ENCODE measurements at regions not wholly inside any gene's neighbourhood (a gene's known extent, or its start where the extent isn't known, plus 50 kb on each side); places are given as distances from the start of the nearest gene placed in this dataset.

DNA sequence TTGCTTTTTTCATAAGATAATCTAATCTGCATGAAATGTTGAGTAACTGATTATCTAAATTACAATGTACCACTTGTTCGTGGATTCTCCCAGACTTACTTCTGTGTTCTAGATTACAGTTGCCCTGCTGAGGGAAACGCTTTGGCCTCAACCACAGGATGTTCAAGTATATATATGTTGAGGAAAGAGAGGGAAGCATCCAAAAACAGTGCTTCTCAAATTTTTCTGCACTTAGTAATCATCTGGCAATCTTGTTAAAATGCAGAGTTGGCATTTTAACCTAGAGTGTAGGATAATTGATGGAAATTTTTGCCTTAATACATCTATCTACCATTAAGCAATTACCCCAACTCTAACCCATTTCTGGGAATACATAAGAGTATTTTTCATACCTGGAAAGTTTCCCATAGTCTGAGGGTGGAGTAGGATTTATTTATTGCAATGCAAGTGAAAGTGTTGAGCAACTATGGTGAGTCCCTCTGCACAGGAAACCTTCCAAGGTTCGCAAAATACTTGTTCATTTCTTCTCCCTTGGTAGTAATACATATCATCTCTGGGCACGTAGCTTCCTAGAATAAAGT, 59.6 kb upstream of the C1GALT1 start:
- TF ChIP-seq, protein P1, sequence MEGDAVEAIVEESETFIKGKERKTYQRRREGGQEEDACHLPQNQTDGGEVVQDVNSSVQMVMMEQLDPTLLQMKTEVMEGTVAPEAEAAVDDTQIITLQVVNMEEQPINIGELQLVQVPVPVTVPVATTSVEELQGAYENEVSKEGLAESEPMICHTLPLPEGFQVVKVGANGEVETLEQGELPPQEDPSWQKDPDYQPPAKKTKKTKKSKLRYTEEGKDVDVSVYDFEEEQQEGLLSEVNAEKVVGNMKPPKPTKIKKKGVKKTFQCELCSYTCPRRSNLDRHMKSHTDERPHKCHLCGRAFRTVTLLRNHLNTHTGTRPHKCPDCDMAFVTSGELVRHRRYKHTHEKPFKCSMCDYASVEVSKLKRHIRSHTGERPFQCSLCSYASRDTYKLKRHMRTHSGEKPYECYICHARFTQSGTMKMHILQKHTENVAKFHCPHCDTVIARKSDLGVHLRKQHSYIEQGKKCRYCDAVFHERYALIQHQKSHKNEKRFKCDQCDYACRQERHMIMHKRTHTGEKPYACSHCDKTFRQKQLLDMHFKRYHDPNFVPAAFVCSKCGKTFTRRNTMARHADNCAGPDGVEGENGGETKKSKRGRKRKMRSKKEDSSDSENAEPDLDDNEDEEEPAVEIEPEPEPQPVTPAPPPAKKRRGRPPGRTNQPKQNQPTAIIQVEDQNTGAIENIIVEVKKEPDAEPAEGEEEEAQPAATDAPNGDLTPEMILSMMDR (IDR thresholded peaks at IDR 0.05; ENCODE audit: low read depth, low read length, missing control alignments): no peak
- in situ Hi-C loops (cut with HindIII; ENCODE audit: low sequenced_read_pairs): no loop called here
- peak; percentile 73 for DNase-seq (ENCODE audit: low read depth)

DNA sequence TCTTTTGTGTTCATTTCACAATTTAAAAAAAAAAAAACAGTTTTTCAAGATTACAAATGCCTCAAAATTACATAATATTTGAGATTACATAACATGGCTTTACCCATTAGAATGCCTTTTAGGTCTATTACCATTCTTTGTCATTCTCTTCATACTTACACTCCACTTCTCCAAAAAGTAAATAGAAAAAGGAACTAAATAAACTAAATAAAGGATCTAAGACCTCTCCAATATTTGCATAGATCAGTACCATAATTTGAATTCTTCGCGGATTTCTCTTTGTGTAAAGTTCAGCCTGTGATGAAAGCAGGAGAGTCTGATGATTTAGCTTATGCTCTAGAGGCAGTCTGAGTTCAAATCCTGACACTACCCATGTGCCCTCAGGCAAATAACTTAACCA, 56.4 kb upstream of the C1GALT1 start:
- no peak overlapping the region for H3K4me3 ChIP-seq (ENCODE audit: low read depth, low read length)
- TF ChIP-seq, protein P1 (IDR thresholded peaks at IDR 0.05; ENCODE audit: low read depth, low read length, missing control alignments): no peak
- in situ Hi-C loops (cut with HindIII; ENCODE audit: low sequenced_read_pairs): no loop called here
- no peak for DNase-seq (ENCODE audit: low read depth)

More for the DNA sequence above, 59.6 kb upstream of the C1GALT1 start:
- H3K4me3 ChIP-seq (ENCODE audit: low read depth, low read length): no peak overlapping the region

DNA sequence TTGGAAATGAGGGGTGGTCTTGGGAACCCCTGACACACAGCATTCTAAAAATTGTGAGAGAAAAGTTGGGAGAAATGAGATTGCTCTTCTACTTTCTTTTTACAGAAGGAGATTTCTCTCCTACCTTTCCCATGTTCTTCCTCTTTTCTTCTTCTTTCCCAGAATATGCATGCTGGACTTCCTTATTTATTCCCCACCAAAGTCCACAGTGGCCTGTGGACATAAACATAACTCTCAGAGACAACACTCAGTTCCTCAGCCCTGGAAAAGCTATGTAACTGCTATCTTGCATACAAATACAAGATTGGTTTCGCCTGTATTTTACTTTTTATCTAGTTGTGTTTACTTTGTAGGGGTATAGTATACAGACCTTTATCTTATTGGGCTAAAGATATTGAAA, 54.6 kb upstream of the C1GALT1 start:
- no peak for DNase-seq (ENCODE audit: low read depth)
- TF ChIP-seq, protein P1 (IDR thresholded peaks at IDR 0.05; ENCODE audit: low read depth, low read length, missing control alignments): no peak
- in situ Hi-C loops (cut with HindIII; ENCODE audit: low sequenced_read_pairs): no loop called here
- H3K4me3 ChIP-seq (ENCODE audit: low read depth, low read length): no peak overlapping the region

DNA sequence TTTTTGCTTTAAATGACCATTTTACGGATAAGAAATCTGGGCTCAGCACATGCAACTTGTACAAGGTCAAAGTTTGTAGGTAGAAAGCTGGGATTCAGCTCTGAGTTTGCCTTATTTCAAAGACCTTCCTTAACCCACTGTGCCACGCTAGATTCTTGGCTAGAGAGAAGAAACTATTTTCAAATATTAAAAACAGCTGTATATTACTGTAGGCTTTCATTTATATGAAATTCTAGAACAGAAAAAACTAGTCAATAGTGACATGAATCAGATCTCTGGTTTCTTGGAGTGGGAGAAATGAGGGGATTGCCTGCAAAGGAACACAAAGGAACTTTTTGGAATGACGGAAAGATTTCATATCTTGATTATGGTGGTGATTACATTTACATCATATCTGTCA, 53.0 kb upstream of the C1GALT1 start:
- TF ChIP-seq, protein P1 (IDR thresholded peaks at IDR 0.05; ENCODE audit: low read depth, low read length, missing control alignments): no peak
- in situ Hi-C loops (cut with HindIII; ENCODE audit: low sequenced_read_pairs): no loop called here
- H3K4me3 ChIP-seq (ENCODE audit: low read depth, low read length): no peak overlapping the region
- DNase-seq (ENCODE audit: low read depth): no peak

DNA sequence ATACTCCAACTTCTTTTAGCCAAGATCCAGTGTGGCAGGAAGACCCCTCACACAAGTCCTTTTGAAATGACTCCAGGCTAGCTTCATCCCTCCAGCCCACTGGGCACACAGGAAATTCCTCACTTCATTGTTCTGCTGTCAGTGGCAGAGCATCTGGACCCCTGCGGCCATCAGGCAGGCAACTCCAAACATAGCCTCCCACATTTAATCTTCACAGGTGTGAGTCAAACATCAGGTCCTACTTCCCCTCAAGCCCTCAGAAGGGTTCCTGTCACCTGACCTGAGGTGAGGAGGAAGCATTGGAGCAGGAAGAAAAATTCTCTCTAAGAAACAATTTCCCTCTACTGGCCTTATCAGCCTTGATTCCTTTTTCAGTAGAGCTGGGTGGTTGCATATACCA, 51.1 kb upstream of the C1GALT1 start:
- TF ChIP-seq, protein P1 (IDR thresholded peaks at IDR 0.05; ENCODE audit: low read depth, low read length, missing control alignments): no peak

More for the DNA sequence above, 51.1 kb upstream of the C1GALT1 start:
- in situ Hi-C loops (cut with HindIII; ENCODE audit: low sequenced_read_pairs): no loop called here
- no peak for DNase-seq (ENCODE audit: low read depth)
- no peak overlapping the region for H3K4me3 ChIP-seq (ENCODE audit: low read depth, low read length)

Measured in astrocyte of the cerebellum (primary cell).